Endothelial cell (in vitro differentiated cells): ENCODE measurements at regions not wholly inside any gene's neighbourhood (a gene's known extent, or its start where the extent isn't known, plus 50 kb on each side); places are given as distances from the start of the nearest gene placed in this dataset.

Source experiments
- DNase-seq: peaks from one replicate; pipeline ENCODE4 v3.0.0; 2021; ENCODE audit warnings: low spot score
- H3K27ac Mint-ChIP-seq: one replicate; pipeline ENCODE4 v1.8.0; 2021; ENCODE audit warnings: mixed read lengths, inconsistent platforms; ENCODE audit not compliant: unreplicated experiment
- H3K27me3 Mint-ChIP-seq: one replicate; pipeline ENCODE4 v1.8.0; 2021; ENCODE audit warnings: mild to moderate bottlenecking, moderate library complexity, mixed read lengths, inconsistent platforms; ENCODE audit not compliant: unreplicated experiment
- H3K36me3 Mint-ChIP-seq: one replicate; pipeline ENCODE4 v1.8.0; 2021; ENCODE audit warnings: mild to moderate bottlenecking, low read depth, mixed read lengths, inconsistent platforms; ENCODE audit not compliant: unreplicated experiment
- H3K4me1 Mint-ChIP-seq: one replicate; pipeline ENCODE4 v1.8.0; 2021; ENCODE audit warnings: mild to moderate bottlenecking, mixed read lengths, inconsistent platforms; ENCODE audit not compliant: unreplicated experiment
- H3K4me3 Mint-ChIP-seq: one replicate; pipeline ENCODE4 v1.8.0; 2021; ENCODE audit warnings: mild to moderate bottlenecking, mixed read lengths, inconsistent platforms; ENCODE audit not compliant: unreplicated experiment
- H3K9me3 Mint-ChIP-seq: one replicate; pipeline ENCODE4 v1.8.0; 2021; ENCODE audit warnings: mixed read lengths, inconsistent platforms; ENCODE audit not compliant: unreplicated experiment
- TF ChIP-seq, protein P1 (sequence below): fragments of 200-600 bp; sonication (generic); IDR thresholded peaks from one replicate; pipeline ENCODE4 v1.5.0; 2021; ENCODE audit warnings: antibody characterized with exemption; ENCODE audit not compliant: unreplicated experiment

DNA sequence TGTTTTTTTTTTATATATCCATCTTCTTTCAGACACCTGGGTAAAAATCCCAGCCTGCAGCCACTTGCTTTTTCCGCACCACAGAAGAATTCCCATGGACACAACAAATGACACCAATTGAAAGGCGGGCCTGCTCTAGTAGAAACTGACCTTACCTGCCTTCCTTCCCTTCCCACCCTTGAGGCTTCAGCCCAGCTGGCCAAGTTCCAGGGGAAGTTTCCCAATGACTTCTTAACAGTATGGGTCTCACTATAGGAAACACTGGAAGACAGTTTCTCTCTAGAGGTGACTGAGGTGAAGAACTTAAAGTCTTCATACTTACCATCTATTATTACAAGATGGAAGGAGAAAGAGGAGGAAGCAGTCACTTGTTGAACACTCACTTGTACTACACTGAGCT is 714.2 kb upstream of the NR2F2 start:
- Mint-ChIP-seq H3K27me3 (peaks cover 3% of the 10 kb centered on the region), H3K36me3 (no peaks in the 10 kb centered on the region), H3K4me1 (no peaks in the 10 kb centered on the region), H3K27ac (no peak overlapping the region), H3K9me3 (no peaks in the 10 kb centered on the region), H3K4me3 (no peak overlapping the region)
- TF ChIP-seq, protein P1, sequence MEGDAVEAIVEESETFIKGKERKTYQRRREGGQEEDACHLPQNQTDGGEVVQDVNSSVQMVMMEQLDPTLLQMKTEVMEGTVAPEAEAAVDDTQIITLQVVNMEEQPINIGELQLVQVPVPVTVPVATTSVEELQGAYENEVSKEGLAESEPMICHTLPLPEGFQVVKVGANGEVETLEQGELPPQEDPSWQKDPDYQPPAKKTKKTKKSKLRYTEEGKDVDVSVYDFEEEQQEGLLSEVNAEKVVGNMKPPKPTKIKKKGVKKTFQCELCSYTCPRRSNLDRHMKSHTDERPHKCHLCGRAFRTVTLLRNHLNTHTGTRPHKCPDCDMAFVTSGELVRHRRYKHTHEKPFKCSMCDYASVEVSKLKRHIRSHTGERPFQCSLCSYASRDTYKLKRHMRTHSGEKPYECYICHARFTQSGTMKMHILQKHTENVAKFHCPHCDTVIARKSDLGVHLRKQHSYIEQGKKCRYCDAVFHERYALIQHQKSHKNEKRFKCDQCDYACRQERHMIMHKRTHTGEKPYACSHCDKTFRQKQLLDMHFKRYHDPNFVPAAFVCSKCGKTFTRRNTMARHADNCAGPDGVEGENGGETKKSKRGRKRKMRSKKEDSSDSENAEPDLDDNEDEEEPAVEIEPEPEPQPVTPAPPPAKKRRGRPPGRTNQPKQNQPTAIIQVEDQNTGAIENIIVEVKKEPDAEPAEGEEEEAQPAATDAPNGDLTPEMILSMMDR = no peak
- DNase-seq = no peak

DNA sequence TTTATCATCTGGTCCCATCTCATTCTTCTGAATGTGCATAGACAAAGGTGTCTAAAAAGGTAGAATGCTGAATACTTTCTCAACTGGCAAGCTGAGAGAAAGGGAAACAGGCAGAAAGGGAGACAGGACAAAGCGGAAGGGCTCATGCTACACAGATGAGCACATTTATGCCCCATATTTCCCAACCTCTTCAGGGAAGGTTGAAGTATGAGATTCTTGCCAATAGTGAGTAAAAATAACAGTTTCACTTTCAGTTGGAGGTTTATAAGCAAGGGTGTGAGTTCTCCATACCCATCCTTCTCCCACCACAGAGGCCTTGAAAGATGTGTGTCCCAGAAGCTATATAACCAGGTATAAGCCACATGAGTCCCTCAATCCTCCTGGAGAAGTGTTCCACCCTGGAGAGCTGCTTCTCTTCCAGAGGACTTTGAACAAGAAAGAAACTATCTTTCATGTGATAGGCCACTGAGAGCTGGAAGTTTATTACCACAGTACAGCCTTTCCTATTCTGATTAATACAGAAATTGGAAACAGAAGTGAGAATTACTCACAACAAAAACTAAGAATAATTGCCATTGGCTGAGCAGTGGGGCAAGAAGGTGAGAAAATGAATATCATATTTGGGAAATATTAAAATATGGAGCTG is 709.4 kb upstream of the NR2F2 start:
- peaks cover 3% of the 10 kb centered on the region for H3K27me3 Mint-ChIP-seq
- TF ChIP-seq, protein P1 = no peak
- no peak overlapping the region for H3K27ac Mint-ChIP-seq
- H3K4me1 Mint-ChIP-seq = no peaks in the 10 kb centered on the region
- no peaks in the 10 kb centered on the region for H3K9me3 Mint-ChIP-seq
- DNase-seq = no peak
- H3K36me3 Mint-ChIP-seq = no peaks in the 10 kb centered on the region
- no peak overlapping the region for H3K4me3 Mint-ChIP-seq

DNA sequence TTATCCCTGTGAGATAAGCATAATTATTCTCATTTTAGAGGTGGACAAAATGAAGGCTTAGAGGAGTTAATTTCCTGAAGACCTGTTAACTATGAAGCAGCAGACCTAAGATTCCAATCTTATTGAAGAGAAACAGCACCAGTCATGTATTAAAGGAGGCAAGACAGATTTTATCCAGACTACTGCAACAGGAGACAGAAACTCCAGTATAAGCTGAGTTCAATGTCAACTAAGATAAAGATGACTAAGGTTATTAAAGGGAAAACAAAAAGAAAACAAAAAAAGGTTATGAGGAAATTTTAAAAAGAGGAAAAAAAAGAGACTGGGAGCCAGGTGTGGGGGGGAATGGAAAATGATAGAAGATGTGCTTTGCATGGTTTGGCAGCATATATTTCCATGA is 707.7 kb upstream of the NR2F2 start:
- no peak for DNase-seq
- Mint-ChIP-seq H3K4me1 (peaks cover 10% of the 10 kb centered on the region), H3K36me3 (no peaks in the 10 kb centered on the region), H3K27me3 (peaks cover 3% of the 10 kb centered on the region), H3K9me3 (no peaks in the 10 kb centered on the region), H3K27ac (no peak overlapping the region), H3K4me3 (no peak overlapping the region)
- TF ChIP-seq, protein P1 = no peak

DNA sequence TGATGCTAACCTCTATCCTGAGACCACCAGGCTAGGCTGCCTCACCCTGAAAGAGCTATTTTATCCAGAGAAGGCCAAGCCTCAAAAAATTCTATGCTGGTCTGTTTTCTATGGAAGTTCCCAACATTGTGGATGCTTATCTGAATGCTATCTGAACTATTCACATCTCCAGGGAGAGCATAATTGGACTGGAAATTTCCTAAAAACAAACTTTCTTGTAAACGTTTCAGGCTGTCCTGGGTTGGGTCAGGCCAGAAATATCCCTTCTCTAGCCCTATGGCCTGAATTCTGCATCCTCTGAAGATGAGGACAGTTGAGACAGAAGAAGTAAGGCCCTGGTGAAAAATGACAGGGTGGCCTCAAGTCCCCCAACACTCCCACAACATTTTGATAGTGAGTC is 706.4 kb upstream of the NR2F2 start:
- Mint-ChIP-seq H3K27ac (no peak overlapping the region), H3K9me3 (no peaks in the 10 kb centered on the region), H3K27me3 (no peaks in the 10 kb centered on the region), H3K4me3 (no peak overlapping the region), H3K36me3 (no peaks in the 10 kb centered on the region), H3K4me1 (peaks cover 16% of the 10 kb centered on the region)
- no peak for DNase-seq
- TF ChIP-seq, protein P1 = no peak

DNA sequence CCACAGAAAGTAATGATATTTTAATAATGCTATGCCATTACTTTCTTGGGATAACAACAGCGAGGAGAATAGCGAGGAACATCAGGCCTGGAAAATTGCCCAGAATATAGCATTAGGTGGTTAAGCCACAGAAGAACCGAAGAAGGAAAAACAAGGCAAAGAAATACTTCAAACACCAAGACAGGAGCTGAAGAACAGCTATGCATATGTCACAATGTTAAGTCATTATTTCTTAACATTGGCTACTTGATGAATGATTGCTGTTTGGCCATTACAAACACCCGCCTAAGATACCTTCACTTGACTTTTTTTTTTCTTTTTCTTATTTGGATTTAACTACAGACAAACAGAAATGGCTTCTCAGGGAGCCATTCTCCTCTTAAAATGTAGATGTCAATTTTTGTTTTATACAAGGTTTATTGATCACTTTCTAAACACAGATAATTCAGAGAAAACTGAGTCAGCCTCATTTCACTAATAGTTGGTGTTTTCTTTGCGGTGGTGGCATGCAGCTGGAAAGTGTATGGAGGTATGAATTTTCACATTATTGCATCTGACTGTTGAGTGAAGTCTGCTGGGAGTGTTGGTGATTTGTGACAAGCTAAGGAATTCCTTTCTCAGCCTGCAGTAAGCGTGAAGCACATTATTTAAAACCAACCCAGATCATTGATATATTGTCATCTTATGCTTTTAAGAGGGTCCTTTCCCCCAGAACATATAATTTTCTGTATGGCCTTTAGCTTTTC is 705.7 kb upstream of the NR2F2 start:
- Mint-ChIP-seq H3K27ac (no peak overlapping the region), H3K4me1 (peaks cover 16% of the 10 kb centered on the region), H3K36me3 (no peaks in the 10 kb centered on the region), H3K9me3 (no peaks in the 10 kb centered on the region), H3K27me3 (no peaks in the 10 kb centered on the region), H3K4me3 (no peak overlapping the region)
- TF ChIP-seq, protein P1 = no peak
- DNase-seq = no peak
